SK-N-MC (cell line): ENCODE measurements at regions not wholly inside any gene's neighbourhood (a gene's known extent, or its start where the extent isn't known, plus 50 kb on each side); places are given as distances from the start of the nearest gene placed in this dataset.

Experiments used
- EZH2 ChIP-seq: fragments of 200-600 bp; sonication (generic); IDR thresholded peaks from one replicate; pipeline ENCODE4 v1.6.1; 2017; ENCODE audit warnings: antibody characterized with exemption
- FOXP2 ChIP-seq: optimal IDR thresholded peaks from 2 replicates; pipeline ENCODE3; 2011; ENCODE audit warnings: mild to moderate bottlenecking, moderate library complexity; ENCODE audit not compliant: insufficient read depth; ENCODE audit errors: extremely low read length, control extremely low read depth
- POLR2AphosphoS5 ChIP-seq: IDR thresholded peaks from 2 replicates; pipeline ENCODE4 v1.6.1; 2012; ENCODE audit warnings: mild to moderate bottlenecking, low read depth, low read length, borderline replicate concordance

DNA sequence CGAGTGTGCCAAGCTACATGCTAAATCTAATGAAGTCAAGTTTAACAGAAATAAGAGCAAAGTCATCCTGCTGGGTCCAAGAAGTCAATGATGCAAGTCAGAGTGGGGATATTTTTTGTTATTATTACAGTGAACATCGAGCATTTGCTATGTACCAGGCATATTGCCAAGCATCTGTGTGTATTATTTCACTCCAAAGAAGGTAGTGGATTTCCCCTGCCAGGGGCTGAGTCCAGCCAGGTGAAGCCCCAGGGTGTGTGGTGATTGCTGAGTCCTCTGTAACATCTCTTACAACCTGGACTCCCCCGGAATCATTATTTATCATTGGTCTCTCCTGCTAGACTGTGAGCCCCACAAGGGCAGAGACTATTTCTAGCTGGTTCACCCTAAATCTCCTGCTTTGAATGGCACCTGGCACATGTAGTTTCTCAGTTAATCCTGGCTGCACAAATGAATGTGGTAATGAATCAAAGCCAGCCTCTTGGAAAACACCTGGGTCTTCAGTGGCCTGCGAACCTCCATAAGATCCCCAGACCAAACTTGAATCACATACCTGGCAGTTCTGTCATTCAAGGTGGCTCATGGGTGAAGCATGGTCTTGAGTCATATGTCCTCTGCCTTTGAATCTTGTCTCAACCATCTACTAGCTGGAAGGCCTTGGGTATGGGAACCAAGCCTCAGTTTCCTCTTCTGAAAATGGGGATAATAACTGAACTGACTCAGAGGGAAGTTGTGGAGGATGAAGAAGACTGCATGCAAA lies 549.2 kb downstream of the MIAT start:
- TF ChIP-seq POLR2AphosphoS5 (no peak), EZH2 (no peak), FOXP2 (no peak)
